GM18520 (cell line): ENCODE measurements at regions not wholly inside any gene's neighbourhood (a gene's known extent, or its start where the extent isn't known, plus 50 kb on each side); places are given as distances from the start of the nearest gene placed in this dataset.
"Not testable (repeated sequence)": the region's sequence is repeated elsewhere in the genome, so short reads cannot be mapped to it uniquely, and the experiment has no call there.

Experiments used
- ATAC-seq: cut with Tn5 transposase; IDR thresholded peaks from one replicate; pipeline ENCODE4 v1.9.1; 2021; ENCODE audit not compliant: unreplicated experiment

- no peak for ATAC-seq
Measured at GRCh38 chr4:60814549-60814948, 385.6 kb upstream of the ADGRL3 start.

DNA sequence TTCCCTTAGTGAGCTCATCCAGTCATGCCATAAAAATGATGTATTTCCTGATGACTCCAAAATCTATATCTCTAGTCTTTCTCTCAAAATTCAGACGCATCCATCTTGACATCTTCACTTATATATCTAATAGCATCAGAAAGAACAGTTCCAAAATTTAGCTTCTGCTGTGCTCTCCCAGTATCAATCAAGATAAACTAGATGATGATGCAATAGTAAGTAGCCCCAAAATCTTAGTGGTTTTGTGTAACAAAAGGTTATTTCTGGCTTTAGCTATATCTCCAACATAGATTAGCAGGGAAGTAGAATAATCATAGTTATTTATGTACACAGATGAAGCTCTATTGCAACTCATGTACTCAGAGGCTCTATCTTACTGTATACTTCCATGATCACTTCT lies 382.5 kb upstream of the ADGRL3 start:
- no peak for ATAC-seq

DNA sequence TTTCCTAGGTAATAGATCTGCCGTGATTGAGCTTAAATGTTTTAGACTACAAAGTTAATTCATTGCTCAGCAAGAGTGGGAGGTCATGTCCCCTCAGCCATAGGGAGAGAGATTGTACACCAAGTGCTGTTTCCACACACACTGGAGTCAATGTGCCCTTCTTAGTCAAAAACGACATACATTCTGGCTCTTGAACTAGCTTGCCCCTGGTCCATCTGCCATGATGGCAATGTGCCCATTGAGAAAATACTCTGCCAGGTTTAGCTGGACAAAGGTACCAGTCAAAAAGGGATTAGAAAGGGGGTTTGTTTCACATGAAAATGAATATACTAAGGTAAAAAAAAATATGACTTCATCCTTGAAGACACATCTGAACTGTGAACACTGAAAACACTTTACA lies 377.1 kb upstream of the ADGRL3 start:
- no peak for ATAC-seq

- no peak for ATAC-seq
Measured at GRCh38 chr4:60840020-60840419, 360.1 kb upstream of the ADGRL3 start.

GRCh38 chr4:60846678-60847077 lies 353.4 kb upstream of the ADGRL3 start:
- ATAC-seq = no peak

- ATAC-seq = no peak
Measured at GRCh38 chr4:60847614-60848013, 352.5 kb upstream of the ADGRL3 start.

DNA sequence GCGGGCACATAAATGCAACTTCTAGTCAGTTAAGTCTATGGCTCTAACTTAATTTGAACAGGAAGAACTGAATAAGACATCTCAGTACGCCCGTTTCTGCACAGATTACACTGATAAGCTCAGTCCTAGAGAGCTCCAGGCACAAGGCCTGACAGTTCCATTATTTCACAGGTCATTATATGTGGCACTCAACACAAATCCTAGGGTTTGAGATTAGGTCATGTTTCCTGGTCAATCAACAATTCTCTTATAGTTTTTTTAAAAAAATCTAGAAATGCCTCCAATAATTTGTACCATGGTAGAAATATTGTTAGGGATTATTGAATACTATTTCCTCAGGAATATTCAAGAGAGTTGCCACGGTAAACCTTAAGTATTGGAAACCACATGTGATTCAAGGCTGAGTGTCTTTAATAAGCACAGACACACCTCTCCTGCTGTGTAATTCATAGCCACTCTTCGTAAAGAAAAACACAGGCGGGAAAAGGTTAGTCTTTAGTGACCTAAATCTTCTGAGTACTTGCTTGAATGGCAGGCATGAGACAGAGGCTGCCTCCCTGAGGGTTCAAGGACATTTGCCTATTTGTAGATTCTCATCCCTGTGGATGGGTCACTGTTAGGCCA lies 342.9 kb upstream of the ADGRL3 start:
- no peak for ATAC-seq

- no peak for ATAC-seq
Measured at GRCh38 chr4:60863442-60863841, 336.7 kb upstream of the ADGRL3 start.

GRCh38 chr4:60865273-60865672 lies 334.9 kb upstream of the ADGRL3 start:
- ATAC-seq = no peak

DNA sequence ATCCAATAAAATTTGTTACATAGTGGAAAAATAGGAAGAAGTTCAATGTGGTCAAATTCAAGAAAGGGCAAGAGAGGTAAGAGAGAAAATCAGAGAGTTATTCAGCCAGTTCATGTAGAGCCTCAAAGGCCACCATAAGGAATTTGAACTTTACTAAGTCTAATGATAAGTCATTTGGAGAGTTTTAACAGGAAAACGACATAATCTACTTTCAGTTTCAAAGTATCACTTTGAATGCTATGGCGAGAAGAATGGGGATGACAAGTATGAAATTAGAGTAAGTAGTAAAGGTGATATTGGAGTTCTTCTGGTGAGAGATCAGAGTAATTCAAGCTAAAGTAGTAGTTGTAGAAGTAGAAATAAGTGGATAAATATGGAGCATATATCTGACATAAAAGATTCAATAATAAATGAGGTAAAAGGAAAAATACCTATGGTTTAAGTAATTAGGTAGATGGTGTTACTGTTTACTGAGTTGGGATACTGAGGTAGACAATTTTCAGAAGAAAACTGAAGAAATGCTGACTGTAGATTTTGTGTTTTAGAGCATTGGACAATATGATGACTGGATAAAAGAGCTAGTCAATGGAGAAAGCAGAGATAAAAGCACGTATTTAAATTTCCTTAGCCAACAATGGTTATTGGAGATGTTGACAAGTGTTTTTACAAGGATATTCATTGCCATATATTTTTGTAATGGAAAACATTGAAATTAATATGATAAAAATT lies 331.7 kb upstream of the ADGRL3 start:
- no peak for ATAC-seq

- ATAC-seq = no peak
Measured at GRCh38 chr4:60879135-60879701, 320.9 kb upstream of the ADGRL3 start.

DNA sequence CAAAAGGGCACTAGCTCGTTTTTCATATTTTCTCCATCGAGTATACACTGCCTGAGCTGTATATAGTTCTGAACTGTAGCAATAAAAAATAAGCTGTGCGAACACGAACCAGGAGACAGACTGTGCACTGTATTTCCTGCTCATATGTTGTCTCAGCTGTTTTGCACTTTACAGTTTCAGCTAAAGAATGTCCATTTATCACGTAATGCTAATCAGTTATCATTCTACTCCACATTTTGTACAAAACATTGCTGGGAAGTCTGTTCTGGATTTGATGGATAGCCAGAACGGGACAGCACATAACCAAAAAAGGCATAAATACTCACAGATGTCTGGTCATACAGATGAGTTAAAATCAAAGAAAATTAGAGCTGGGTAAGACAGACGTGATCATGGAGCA lies 315.5 kb upstream of the ADGRL3 start:
- ATAC-seq = no peak

GRCh38 chr4:60885011-60885410 lies 315.1 kb upstream of the ADGRL3 start:
- no peak for ATAC-seq

GRCh38 chr4:60890743-60891142 lies 309.4 kb upstream of the ADGRL3 start:
- ATAC-seq = no peak

DNA sequence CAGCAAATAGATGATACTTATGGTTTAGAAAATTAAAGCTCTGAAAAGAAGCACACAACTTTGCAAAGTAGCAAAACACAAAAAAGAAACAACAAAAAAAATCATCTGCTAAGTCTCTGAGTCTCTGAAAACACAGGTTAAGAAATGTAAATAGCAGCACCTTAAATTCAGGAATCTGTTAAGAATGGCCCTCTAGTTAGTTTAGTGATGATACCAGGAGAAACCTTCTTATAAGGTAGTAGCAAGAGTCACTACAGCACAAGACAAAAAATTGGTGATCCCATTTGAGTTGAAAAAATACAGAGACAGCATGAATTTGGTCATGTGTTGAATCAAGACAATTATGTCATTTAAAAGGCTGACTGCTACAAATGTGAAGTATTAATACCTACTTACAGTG lies 308.2 kb upstream of the ADGRL3 start:
- no peak for ATAC-seq

DNA sequence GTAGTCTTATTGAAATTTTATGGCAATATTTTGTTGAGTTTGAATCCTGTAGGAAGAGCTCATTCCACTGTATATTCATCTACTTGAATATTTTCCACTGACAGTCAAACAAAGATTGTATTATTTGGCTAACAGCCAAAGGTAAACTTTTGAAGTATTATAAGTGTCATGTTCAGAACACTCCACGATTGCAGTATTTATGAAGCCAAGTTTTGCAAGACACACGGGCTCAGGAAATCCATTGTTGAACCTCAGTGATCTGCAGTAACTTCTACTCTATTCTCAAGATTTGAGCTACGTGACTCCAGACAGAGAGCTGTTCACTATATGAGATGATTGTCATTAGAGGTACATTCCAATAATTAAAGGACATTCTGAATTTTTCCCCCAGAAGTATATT lies 302.7 kb upstream of the ADGRL3 start:
- ATAC-seq = no peak

GRCh38 chr4:60905162-60905561 lies 295.0 kb upstream of the ADGRL3 start:
- ATAC-seq = no peak

- ATAC-seq = no peak
Measured at GRCh38 chr4:60911127-60911526, 289.0 kb upstream of the ADGRL3 start.

DNA sequence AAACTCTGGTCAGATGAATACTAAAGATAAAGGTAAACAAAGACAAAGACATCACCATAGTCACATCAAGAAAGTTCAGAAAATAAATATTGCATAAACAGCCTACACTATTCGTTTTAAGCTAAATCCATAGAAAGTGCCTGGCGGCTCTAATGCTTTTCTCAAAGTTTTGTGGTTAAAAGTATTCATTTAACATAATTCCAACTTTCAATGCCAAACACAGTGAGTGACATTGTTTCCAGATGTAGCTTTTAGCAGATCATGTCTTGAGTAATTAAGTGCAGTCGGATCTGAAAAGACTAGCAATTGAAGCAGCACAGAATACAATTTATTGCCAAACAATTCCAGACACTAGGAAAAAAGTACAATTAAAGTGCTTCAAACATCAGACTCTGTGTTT lies 287.1 kb upstream of the ADGRL3 start:
- ATAC-seq = no peak

DNA sequence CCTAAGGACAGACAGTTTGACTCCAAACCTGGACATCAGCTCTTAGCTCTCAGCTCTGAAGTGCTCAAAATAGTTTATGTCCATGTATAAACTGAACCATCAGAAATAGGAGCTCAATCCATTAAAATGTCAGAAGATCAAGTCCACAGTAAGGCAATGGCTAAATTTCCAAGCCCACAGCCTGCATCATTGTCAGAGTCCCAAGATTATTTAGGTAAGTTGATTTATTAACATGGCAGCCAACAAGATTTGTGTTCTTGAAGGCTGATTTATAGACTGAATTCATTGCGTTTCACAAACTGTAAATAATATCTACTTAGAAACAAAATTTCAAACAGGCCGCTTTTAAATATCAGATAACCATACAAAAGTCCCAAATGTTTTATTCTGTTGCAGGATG lies 286.5 kb upstream of the ADGRL3 start:
- no peak for ATAC-seq

DNA sequence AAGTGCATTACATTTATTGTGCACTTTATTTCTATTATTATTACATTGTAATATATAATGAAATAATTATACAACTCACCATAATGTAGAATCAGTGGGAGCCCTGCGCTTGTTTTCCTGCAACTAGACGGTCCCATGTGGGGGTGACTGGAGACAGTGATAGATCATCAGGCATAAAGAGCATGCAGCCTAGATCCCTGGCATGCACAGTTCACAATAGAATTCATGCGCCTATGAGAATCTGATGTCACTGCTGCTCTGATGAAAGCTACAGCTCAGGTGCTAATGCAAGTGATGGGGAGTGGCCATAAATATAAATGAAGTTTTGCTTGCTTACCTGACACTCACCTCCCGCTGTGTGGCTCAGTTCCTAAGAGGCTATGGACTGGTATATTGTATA lies 278.4 kb upstream of the ADGRL3 start:
- ATAC-seq = not testable (repeated sequence)

DNA sequence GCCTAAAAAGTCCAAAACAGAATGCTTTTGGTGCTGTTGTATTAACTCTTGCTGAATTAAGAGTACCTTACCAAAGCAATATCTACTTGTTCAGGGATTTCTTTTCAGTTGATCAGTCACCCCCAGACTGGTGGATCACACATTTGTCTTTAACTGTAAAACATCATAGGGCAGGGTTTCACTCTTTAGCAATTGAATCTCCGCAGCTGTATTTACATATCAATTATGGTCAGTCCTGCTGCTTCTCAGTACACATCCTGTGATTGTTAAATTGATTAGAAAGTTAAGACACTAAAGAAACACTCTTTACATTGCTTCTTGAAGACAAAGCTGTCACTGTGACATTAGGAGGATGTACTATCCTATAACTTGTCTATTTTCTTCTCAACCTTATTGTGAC lies 277.1 kb upstream of the ADGRL3 start:
- no peak for ATAC-seq

- ATAC-seq = no peak
Measured at GRCh38 chr4:60926624-60927023, 273.5 kb upstream of the ADGRL3 start.
